Astrocyte (in vitro differentiated cells and primary cell): ENCODE measurements at regions not wholly inside any gene's neighbourhood (a gene's known extent, or its start where the extent isn't known, plus 50 kb on each side); places are given as distances from the start of the nearest gene placed in this dataset.

Experiments used
- DNase-seq: peaks from one replicate; pipeline ENCODE4 v3.0.0-alpha.2; 2010; ENCODE audit warnings: low read depth
- FAIRE-seq: peaks from 2 replicates; lab custom pipeline; 2011; peaks lifted over from hg19 to GRCh38; lab: Jason Lieb, UNC
- H2AFZ ChIP-seq: 2 replicates; pipeline ENCODE4 v1.6.0; 2012; ENCODE audit warnings: low read depth, low read length, inconsistent platforms
- H3K27ac ChIP-seq: 2 replicates; pipeline ENCODE4 v1.5.1; 2011; ENCODE audit warnings: low read depth, low read length, inconsistent platforms
- H3K27me3 ChIP-seq: 2 replicates; pipeline ENCODE4 v1.6.0; 2011; ENCODE audit warnings: low read length, inconsistent platforms; ENCODE audit not compliant: insufficient read depth
- H3K36me3 ChIP-seq: 2 replicates; pipeline ENCODE4 v1.5.1; 2011; ENCODE audit warnings: low read length, inconsistent platforms; ENCODE audit not compliant: insufficient read depth
- H3K4me1 ChIP-seq: 2 replicates; pipeline ENCODE4 v1.5.1; 2011; ENCODE audit warnings: low read length, inconsistent platforms; ENCODE audit not compliant: insufficient read depth
- H3K4me2 ChIP-seq: 2 replicates; pipeline ENCODE4 v1.6.0; 2012; ENCODE audit warnings: low read length, inconsistent platforms
- H3K4me3 ChIP-seq: 2 replicates; pipeline ENCODE4 v1.5.1; 2011; ENCODE audit warnings: low read depth, mild to moderate bottlenecking, low read length, inconsistent platforms; ENCODE audit not compliant: insufficient read depth
- H3K79me2 ChIP-seq: 2 replicates; pipeline ENCODE4 v1.6.0; 2012; ENCODE audit warnings: mild to moderate bottlenecking, low read length, inconsistent platforms; ENCODE audit not compliant: insufficient read depth
- H3K9ac ChIP-seq: 2 replicates; pipeline ENCODE4 v1.6.0; 2012; ENCODE audit warnings: mild to moderate bottlenecking, low read length, inconsistent platforms
- H3K9me3 ChIP-seq: 2 replicates; pipeline ENCODE4 v1.5.1; 2012; ENCODE audit warnings: low read depth, mild to moderate bottlenecking, low read length, inconsistent platforms; ENCODE audit not compliant: insufficient read depth
- H4K20me1 ChIP-seq: 2 replicates; pipeline ENCODE4 v1.6.0; 2012; ENCODE audit warnings: low read length, inconsistent platforms; ENCODE audit not compliant: insufficient read depth
- H3K27ac Mint-ChIP-seq: one replicate; pipeline ENCODE4 v1.8.0; 2021; ENCODE audit warnings: mild to moderate bottlenecking, mixed read lengths; ENCODE audit not compliant: unreplicated experiment
- H3K27me3 Mint-ChIP-seq: one replicate; pipeline ENCODE4 v1.8.0; 2021; ENCODE audit warnings: low read depth, mixed read lengths; ENCODE audit not compliant: unreplicated experiment
- H3K36me3 Mint-ChIP-seq: one replicate; pipeline ENCODE4 v1.8.0; 2021; ENCODE audit warnings: low read depth, mixed read lengths; ENCODE audit not compliant: unreplicated experiment
- H3K4me1 Mint-ChIP-seq: one replicate; pipeline ENCODE4 v1.8.0; 2021; ENCODE audit warnings: low read depth, mixed read lengths; ENCODE audit not compliant: unreplicated experiment
- H3K4me3 Mint-ChIP-seq: one replicate; pipeline ENCODE4 v1.8.0; 2021; ENCODE audit warnings: mild to moderate bottlenecking, moderate library complexity, mixed read lengths; ENCODE audit not compliant: unreplicated experiment
- H3K9me3 Mint-ChIP-seq: one replicate; pipeline ENCODE4 v1.8.0; 2021; ENCODE audit warnings: mild to moderate bottlenecking, mixed read lengths; ENCODE audit not compliant: unreplicated experiment
- EZH2 ChIP-seq: IDR thresholded peaks from 2 replicates; pipeline ENCODE4 v1.6.1; 2012; ENCODE audit warnings: mild to moderate bottlenecking, low read length, inconsistent platforms; ENCODE audit not compliant: insufficient read depth
- TF ChIP-seq, protein P1 (sequence below): IDR thresholded peaks from 2 replicates; pipeline ENCODE4 v1.5.1; 2011; ENCODE audit warnings: low read depth, mild to moderate bottlenecking, inconsistent platforms, low read length, moderate library complexity; ENCODE audit not compliant: insufficient read depth

DNA sequence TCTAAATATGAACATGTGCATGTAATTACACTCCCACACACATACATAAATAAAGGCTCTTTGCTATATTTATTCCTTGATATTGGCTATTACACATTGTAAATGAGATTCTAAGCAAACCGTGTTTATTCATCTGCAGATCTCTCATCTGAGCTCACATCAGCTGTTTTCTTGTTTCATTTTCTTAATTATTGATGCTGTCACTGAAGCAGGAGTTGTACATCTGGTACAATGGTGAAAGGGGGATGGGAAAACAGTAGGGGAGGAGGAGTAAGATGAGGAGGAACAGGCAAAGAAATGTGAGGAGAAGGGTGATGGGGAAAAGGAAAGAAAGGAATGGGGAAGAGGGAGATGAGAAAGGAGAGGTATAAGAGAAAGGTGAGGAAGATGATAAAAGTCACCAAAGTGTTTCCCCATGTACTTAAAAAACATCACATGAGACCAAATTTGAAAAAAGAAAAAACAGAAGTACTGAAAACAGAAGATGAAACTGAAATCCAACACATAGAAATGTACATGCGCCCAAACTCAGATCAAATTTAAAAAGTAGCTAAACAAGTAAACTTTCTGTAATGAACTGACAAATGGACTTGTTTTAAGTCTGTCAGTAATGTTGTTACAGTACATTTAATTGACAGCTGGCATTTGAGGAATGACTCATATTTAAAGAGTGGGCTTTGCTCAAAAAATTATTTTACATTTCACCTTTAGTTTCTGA is 472.2 kb downstream of the ARL4A start:
- no peak overlapping the region for H3K4me2 ChIP-seq
- no peaks in the 10 kb centered on the region for H3K27me3 ChIP-seq
- H3K79me2 ChIP-seq, result no peaks in the 10 kb centered on the region
- Mint-ChIP-seq H3K27ac (no peak overlapping the region), H3K36me3 (no peaks in the 10 kb centered on the region), H3K4me3 (no peak overlapping the region), H3K9me3 (no peaks in the 10 kb centered on the region), H3K4me1 (peaks cover 3% of the 10 kb centered on the region), H3K27me3 (no peaks in the 10 kb centered on the region)
- TF ChIP-seq, protein P1, sequence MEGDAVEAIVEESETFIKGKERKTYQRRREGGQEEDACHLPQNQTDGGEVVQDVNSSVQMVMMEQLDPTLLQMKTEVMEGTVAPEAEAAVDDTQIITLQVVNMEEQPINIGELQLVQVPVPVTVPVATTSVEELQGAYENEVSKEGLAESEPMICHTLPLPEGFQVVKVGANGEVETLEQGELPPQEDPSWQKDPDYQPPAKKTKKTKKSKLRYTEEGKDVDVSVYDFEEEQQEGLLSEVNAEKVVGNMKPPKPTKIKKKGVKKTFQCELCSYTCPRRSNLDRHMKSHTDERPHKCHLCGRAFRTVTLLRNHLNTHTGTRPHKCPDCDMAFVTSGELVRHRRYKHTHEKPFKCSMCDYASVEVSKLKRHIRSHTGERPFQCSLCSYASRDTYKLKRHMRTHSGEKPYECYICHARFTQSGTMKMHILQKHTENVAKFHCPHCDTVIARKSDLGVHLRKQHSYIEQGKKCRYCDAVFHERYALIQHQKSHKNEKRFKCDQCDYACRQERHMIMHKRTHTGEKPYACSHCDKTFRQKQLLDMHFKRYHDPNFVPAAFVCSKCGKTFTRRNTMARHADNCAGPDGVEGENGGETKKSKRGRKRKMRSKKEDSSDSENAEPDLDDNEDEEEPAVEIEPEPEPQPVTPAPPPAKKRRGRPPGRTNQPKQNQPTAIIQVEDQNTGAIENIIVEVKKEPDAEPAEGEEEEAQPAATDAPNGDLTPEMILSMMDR, result no peak
- no peak for TF ChIP-seq EZH2
- DNase-seq, result no peak
- no peaks in the 10 kb centered on the region for H4K20me1 ChIP-seq
- H3K9me3 ChIP-seq, result no peaks in the 10 kb centered on the region
- FAIRE-seq, result no peak
- H3K4me3 ChIP-seq, result no peak overlapping the region
- no peak overlapping the region for H2AFZ ChIP-seq
- H3K9ac ChIP-seq, result no peak overlapping the region
- no peaks in the 10 kb centered on the region for H3K36me3 ChIP-seq
- no peak overlapping the region for H3K27ac ChIP-seq
- no peaks in the 10 kb centered on the region for H3K4me1 ChIP-seq

DNA sequence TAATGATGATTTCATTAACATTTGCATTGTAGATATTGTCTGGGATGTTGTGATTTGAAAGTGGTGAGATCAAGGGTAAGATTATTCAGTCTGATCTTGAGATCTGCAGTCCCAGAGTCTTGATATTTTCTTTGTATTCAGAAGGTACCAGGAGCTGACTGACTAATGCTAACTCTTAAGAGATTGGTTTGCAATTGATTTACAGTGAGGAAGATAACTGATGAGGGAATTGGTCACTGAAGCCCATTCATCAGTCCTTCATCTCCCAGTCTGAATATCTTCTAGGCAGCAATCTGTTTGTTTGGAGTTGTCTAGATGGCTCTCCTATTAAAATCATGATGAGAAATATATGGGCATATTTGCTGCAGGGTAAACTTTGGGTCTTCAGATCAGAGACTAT is 473.7 kb downstream of the ARL4A start:
- Mint-ChIP-seq H3K27ac (no peak overlapping the region), H3K4me1 (peaks cover 3% of the 10 kb centered on the region), H3K27me3 (no peaks in the 10 kb centered on the region), H3K9me3 (no peaks in the 10 kb centered on the region), H3K4me3 (no peak overlapping the region), H3K36me3 (no peaks in the 10 kb centered on the region)
- Histone ChIP-seq H3K4me2 (no peak overlapping the region), H3K4me1 (no peaks in the 10 kb centered on the region), H3K9ac (no peak overlapping the region), H3K27ac (no peak overlapping the region), H3K36me3 (no peaks in the 10 kb centered on the region), H3K79me2 (no peaks in the 10 kb centered on the region), H3K9me3 (no peaks in the 10 kb centered on the region), H3K27me3 (no peaks in the 10 kb centered on the region), H2AFZ (no peak overlapping the region), H4K20me1 (no peaks in the 10 kb centered on the region), H3K4me3 (no peak overlapping the region)
- FAIRE-seq (no peak), DNase-seq (no peak)
- no peak for TF ChIP-seq EZH2
- TF ChIP-seq, protein P1, result no peak

DNA sequence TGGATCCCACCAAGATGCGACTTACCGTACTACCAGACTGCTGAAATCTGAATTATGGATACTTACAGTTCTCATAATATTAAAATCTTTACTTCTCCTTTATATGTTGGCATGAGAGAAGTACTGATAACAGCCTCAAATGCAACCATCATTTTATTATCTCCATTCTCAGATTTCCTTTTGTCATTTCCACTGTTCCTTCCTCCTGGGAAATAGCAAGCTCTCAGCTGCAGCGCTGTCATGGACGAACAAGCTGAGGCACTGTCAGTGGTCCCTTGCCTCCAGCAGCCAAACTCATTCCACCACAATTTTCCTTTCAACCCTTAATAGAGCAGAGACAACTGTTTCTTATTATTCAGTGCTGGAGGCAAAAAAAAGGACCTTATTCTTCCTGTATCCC is 478.4 kb downstream of the ARL4A start:
- Mint-ChIP-seq H3K27ac (no peak overlapping the region), H3K27me3 (no peaks in the 10 kb centered on the region), H3K4me3 (no peak overlapping the region), H3K4me1 (no peaks in the 10 kb centered on the region), H3K9me3 (no peaks in the 10 kb centered on the region), H3K36me3 (no peaks in the 10 kb centered on the region)
- Histone ChIP-seq H2AFZ (no peak overlapping the region), H3K4me2 (no peak overlapping the region), H3K4me3 (no peak overlapping the region), H3K36me3 (no peaks in the 10 kb centered on the region), H4K20me1 (no peaks in the 10 kb centered on the region), H3K4me1 (no peaks in the 10 kb centered on the region), H3K9me3 (peaks cover 2% of the 10 kb centered on the region), H3K79me2 (no peaks in the 10 kb centered on the region), H3K27me3 (no peaks in the 10 kb centered on the region), H3K27ac (no peak overlapping the region), H3K9ac (no peak overlapping the region)
- no peak for DNase-seq
- no peak for FAIRE-seq
- TF ChIP-seq, protein P1, result no peak
- TF ChIP-seq EZH2, result no peak
